Natural killer cell (primary cell): ENCODE measurements at regions not wholly inside any gene's neighbourhood (a gene's known extent, or its start where the extent isn't known, plus 50 kb on each side); places are given as distances from the start of the nearest gene placed in this dataset.

Experiments
- ATAC-seq, 3 donors: fragments of 150-1000 bp in 2 of 3; fragments of 200-7000 bp in 1 of 3; cut with Tn5 transposase; 1 replicate in 1 of 3; 2 replicates in 2 of 3; pipeline ENCODE4 v1.10.0; 2021; ENCODE audit warnings: mild to moderate bottlenecking in 2 of 3, moderate library complexity in 2 of 3
- DNase-seq, 2 donors: peaks; one replicate each; pipeline versions ENCODE4 v3.0.0 to v3.0.0-alpha.2; 2013 to 2021; ENCODE audit warnings: mixed read lengths in 1 of 2
- H3K27ac ChIP-seq: one replicate; pipeline ENCODE4 v1.5.1; 2013; ENCODE audit warnings: mild to moderate bottlenecking, low read length
- H3K27me3 ChIP-seq: one replicate; pipeline ENCODE4 v1.6.1; 2013; ENCODE audit warnings: low read length; ENCODE audit not compliant: control insufficient read depth, insufficient read depth
- H3K36me3 ChIP-seq: one replicate; pipeline ENCODE4 v1.6.1; 2013; ENCODE audit warnings: low read length; ENCODE audit not compliant: control insufficient read depth, insufficient read depth
- H3K4me1 ChIP-seq: one replicate; pipeline ENCODE4 v1.6.1; 2013; ENCODE audit warnings: low read length; ENCODE audit not compliant: control insufficient read depth, insufficient read depth
- H3K4me3 ChIP-seq: one replicate; pipeline ENCODE4 v1.5.1; 2013; ENCODE audit warnings: low read length
- H3K9me3 ChIP-seq: one replicate; pipeline ENCODE4 v1.6.1; 2013; ENCODE audit warnings: low read length; ENCODE audit not compliant: control insufficient read depth, insufficient read depth
- H3K27ac Mint-ChIP-seq, 2 donors: one replicate each; pipeline ENCODE4 v1.8.0; 2022; ENCODE audit warnings: mild to moderate bottlenecking in 2 of 2, mixed read lengths in 2 of 2, moderate library complexity in 1 of 2
- H3K27me3 Mint-ChIP-seq, 2 donors: one replicate each; pipeline ENCODE4 v1.8.0; 2022; ENCODE audit warnings: low read depth in 2 of 2, mixed read lengths in 2 of 2
- H3K36me3 Mint-ChIP-seq: one replicate; pipeline ENCODE4 v1.8.0; 2022; ENCODE audit warnings: mixed read lengths
- H3K4me1 Mint-ChIP-seq, 2 donors: one replicate each; pipeline ENCODE4 v1.8.0; 2022; ENCODE audit warnings: mixed read lengths in 2 of 2
- H3K4me3 Mint-ChIP-seq: one replicate; pipeline ENCODE4 v1.8.0; 2022; ENCODE audit warnings: mild to moderate bottlenecking, moderate library complexity, mixed read lengths
- H3K9me3 Mint-ChIP-seq, 2 donors: one replicate each; pipeline ENCODE4 v1.8.0; 2022; ENCODE audit warnings: mixed read lengths in 2 of 2
- WGBS: methylation state at CpG from one replicate; pipeline ENCODE4 v1.1.7; 2013; ENCODE audit warnings: missing lambda C conversion rate; ENCODE audit not compliant: insufficient coverage; 5-methylcytosine and 5-hydroxymethylcytosine counted together
- intact Hi-C: fragments of 100-400 bp; cut with micrococcal nuclease; formaldehyde crosslinking; loops from one replicate; pipeline ENCODE4 v1.14.2; 2022
- TF ChIP-seq, protein P1 (sequence below): fragments of 200-600 bp; IDR thresholded peaks from one replicate; pipeline ENCODE4 v1.8.0; 2022; ENCODE audit warnings: antibody characterized with exemption

DNA sequence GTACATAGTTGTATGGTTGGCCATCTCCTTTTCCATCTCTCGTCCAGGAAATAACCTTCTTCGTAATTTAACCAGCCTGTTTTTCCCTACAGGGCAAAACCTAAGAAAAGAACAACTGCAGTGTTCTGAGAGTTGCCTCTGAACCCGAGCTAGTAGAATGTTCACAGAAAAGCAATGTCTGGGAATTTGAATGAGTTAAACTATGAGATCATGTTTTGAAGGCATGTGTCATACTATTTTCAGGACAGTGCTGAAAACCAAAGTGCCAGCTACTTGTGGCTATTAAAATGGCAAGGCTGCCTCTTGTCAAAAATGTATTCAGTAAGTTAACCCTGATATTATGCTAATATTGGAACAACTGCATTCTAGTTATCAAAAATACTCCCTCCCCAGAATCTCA is 482.9 kb upstream of the SPRED2 start:
- H3K36me3 Mint-ChIP-seq, result no peaks in the 10 kb centered on the region
- no peaks in the 10 kb centered on the region for H3K27me3 ChIP-seq
- intact Hi-C loops, result no loop called here
- ATAC-seq (no peak), DNase-seq (no peak)
- 95% methylated on average over 3 of the region's 3 CpGs for WGBS
- H3K27ac ChIP-seq, result no peak overlapping the region
- no peaks in the 10 kb centered on the region for H3K4me1 Mint-ChIP-seq
- no peak overlapping the region for H3K4me3 ChIP-seq
- H3K27ac Mint-ChIP-seq, result no peak overlapping the region
- peaks cover 0 to 2% of the 10 kb centered on the region in 2 donors for H3K9me3 Mint-ChIP-seq
- H3K9me3 ChIP-seq, result no peaks in the 10 kb centered on the region
- H3K36me3 ChIP-seq, result no peaks in the 10 kb centered on the region
- TF ChIP-seq, protein P1, sequence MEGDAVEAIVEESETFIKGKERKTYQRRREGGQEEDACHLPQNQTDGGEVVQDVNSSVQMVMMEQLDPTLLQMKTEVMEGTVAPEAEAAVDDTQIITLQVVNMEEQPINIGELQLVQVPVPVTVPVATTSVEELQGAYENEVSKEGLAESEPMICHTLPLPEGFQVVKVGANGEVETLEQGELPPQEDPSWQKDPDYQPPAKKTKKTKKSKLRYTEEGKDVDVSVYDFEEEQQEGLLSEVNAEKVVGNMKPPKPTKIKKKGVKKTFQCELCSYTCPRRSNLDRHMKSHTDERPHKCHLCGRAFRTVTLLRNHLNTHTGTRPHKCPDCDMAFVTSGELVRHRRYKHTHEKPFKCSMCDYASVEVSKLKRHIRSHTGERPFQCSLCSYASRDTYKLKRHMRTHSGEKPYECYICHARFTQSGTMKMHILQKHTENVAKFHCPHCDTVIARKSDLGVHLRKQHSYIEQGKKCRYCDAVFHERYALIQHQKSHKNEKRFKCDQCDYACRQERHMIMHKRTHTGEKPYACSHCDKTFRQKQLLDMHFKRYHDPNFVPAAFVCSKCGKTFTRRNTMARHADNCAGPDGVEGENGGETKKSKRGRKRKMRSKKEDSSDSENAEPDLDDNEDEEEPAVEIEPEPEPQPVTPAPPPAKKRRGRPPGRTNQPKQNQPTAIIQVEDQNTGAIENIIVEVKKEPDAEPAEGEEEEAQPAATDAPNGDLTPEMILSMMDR, result no peak
- no peak overlapping the region for H3K4me3 Mint-ChIP-seq
- no peaks in the 10 kb centered on the region for H3K4me1 ChIP-seq
- H3K27me3 Mint-ChIP-seq, result peaks cover 0 to 4% of the 10 kb centered on the region in 2 donors

DNA sequence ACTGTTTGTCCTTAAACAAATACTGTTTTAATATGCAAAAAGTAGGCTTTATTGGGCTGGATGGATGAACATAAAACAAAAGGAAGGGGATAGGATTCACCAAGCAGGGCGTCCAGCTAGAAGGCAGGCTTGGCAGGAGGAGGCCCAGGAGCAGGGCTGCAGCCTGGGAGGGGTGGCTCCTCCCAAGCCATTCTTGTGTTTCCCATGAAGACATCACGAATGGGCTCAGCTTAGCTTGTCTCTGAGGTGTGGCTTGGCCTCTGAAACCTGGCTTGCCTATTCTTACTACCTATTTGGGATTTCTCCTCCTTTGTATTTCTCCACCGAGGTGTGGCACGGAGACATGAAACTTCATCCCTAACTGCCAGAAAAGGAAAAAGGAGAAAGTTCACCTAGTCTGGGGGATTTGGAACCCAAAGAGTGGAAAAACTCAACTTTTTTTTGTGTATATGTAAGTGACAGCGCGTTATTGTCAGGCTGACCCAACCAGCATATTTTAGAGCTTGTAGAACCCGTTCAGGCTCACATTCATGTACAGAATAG is 481.9 kb upstream of the SPRED2 start:
- Mint-ChIP-seq H3K4me1 (no peaks in the 10 kb centered on the region), H3K4me3 (no peak overlapping the region), H3K9me3 (peaks cover 0 to 2% of the 10 kb centered on the region in 2 donors), H3K36me3 (no peaks in the 10 kb centered on the region), H3K27ac (no peak overlapping the region), H3K27me3 (peaks cover 0 to 4% of the 10 kb centered on the region in 2 donors)
- no peaks in the 10 kb centered on the region for H3K36me3 ChIP-seq
- WGBS, result 87% methylated on average over 7 of the region's 7 CpGs
- TF ChIP-seq, protein P1, result no peak
- H3K4me3 ChIP-seq, result no peak overlapping the region
- ATAC-seq (no peak), DNase-seq (no peak)
- no peak overlapping the region for H3K27ac ChIP-seq
- H3K4me1 ChIP-seq, result no peaks in the 10 kb centered on the region
- no peaks in the 10 kb centered on the region for H3K9me3 ChIP-seq
- intact Hi-C loops, result no loop called here
- H3K27me3 ChIP-seq, result no peaks in the 10 kb centered on the region

- TF ChIP-seq, protein P1, result no peak
- Mint-ChIP-seq H3K27me3 (peaks cover 4% of the 10 kb centered on the region in 2 donors), H3K4me1 (no peaks in the 10 kb centered on the region), H3K9me3 (peaks cover 4 to 5% of the 10 kb centered on the region in 2 donors), H3K4me3 (no peak overlapping the region), H3K27ac (no peak overlapping the region), H3K36me3 (no peaks in the 10 kb centered on the region)
- intact Hi-C loops, result no loop called here
- no peak overlapping the region for H3K27ac ChIP-seq
- 95% methylated on average over 9 of the region's 9 CpGs for WGBS
- no peaks in the 10 kb centered on the region for H3K27me3 ChIP-seq
- no peaks in the 10 kb centered on the region for H3K4me1 ChIP-seq
- DNase-seq (no peak), ATAC-seq (no peak)
- H3K4me3 ChIP-seq, result no peak overlapping the region
- no peaks in the 10 kb centered on the region for H3K36me3 ChIP-seq
- no peaks in the 10 kb centered on the region for H3K9me3 ChIP-seq
Observed at GRCh38 chr2:65913813-65914212, 481.4 kb upstream of the SPRED2 start.

DNA sequence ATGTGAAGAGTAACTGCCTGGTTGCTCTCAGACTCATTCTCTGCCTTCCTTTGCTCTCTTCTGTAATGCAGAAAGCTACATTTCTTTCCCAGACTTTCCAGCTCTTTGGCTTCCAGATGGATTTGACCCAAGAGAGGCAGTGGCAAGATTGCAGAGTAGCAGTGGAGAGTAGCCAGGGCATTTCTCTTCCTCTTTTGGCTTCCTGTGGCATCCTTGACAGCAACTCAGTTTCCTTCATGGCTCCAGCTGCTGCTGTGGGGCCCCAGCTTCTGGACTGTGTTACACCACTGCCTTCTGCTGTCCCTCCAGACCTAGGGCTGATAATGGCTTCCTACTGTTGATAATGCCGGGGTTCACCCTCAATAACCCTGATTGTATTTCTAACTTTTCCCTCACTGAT is 469.4 kb upstream of the SPRED2 start:
- Mint-ChIP-seq H3K4me3 (no peak overlapping the region), H3K27ac (no peak overlapping the region), H3K36me3 (no peaks in the 10 kb centered on the region), H3K9me3 (peaks cover 2 to 5% of the 10 kb centered on the region in 2 donors), H3K27me3 (no peaks in the 10 kb centered on the region), H3K4me1 (no peaks in the 10 kb centered on the region)
- H3K36me3 ChIP-seq, result no peaks in the 10 kb centered on the region
- TF ChIP-seq, protein P1, result no peak
- no peak overlapping the region for H3K27ac ChIP-seq
- WGBS, result 0% methylated on average over 1 of the region's 1 CpG
- no peaks in the 10 kb centered on the region for H3K4me1 ChIP-seq
- DNase-seq (no peak), ATAC-seq (no peak)
- H3K4me3 ChIP-seq, result no peak overlapping the region
- intact Hi-C loops, result no loop called here
- H3K27me3 ChIP-seq, result no peaks in the 10 kb centered on the region
- peaks cover 4% of the 10 kb centered on the region for H3K9me3 ChIP-seq
